ENCODE measurements at regions not wholly inside any gene's neighbourhood (a gene's known extent, or its start where the extent isn't known, plus 50 kb on each side); places are given as distances from the start of the nearest gene placed in this dataset.

DNA sequence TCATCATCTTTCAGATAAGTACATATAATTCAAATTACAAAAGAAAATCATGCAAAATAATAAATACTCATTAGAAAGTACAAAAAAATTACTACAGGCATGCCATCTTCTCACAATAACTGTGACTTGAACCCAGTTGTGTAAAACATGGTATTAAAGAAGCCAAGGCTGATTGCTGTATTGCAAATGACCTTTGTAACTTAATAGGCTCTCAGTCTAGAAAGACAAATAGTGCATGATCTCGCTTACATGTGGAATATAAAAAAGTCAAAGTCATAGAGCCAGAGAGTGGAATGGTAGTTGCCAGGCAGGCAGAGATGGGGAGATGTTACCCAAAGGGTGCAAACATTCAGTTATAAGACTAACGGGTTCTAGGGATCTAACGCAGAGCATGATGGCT, 626.1 kb downstream of the COL12A1 start:
- TF ChIP-seq EP300 (IDR thresholded peaks at IDR 0.05) = no peak
- no peak for TF ChIP-seq POLR2A (IDR thresholded peaks at IDR 0.05)
- TF ChIP-seq, protein P1, sequence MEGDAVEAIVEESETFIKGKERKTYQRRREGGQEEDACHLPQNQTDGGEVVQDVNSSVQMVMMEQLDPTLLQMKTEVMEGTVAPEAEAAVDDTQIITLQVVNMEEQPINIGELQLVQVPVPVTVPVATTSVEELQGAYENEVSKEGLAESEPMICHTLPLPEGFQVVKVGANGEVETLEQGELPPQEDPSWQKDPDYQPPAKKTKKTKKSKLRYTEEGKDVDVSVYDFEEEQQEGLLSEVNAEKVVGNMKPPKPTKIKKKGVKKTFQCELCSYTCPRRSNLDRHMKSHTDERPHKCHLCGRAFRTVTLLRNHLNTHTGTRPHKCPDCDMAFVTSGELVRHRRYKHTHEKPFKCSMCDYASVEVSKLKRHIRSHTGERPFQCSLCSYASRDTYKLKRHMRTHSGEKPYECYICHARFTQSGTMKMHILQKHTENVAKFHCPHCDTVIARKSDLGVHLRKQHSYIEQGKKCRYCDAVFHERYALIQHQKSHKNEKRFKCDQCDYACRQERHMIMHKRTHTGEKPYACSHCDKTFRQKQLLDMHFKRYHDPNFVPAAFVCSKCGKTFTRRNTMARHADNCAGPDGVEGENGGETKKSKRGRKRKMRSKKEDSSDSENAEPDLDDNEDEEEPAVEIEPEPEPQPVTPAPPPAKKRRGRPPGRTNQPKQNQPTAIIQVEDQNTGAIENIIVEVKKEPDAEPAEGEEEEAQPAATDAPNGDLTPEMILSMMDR (IDR thresholded peaks at IDR 0.05) = no peak

Measured in stomach (tissue), 4 donors.